Smooth muscle cell (in vitro differentiated cells): ENCODE measurements at regions not wholly inside any gene's neighbourhood (a gene's known extent, or its start where the extent isn't known, plus 50 kb on each side); places are given as distances from the start of the nearest gene placed in this dataset.
A peak's percentile ranks its signal among the peaks of the same experiment; 100 is the strongest.

Experiments used
- DNase-seq: peaks from one replicate; lab custom pipeline; 2025; ENCODE audit not compliant: unreplicated experiment; lab: John Stamatoyannopoulos, UW
- H2AFZ ChIP-seq: fragments of 200-600 bp; sonication (generic); 2 replicates; pipeline ENCODE4 v1.6.0; 2016; ENCODE audit warnings: antibody characterized with exemption, low read depth, mild to moderate bottlenecking
- H3F3A ChIP-seq: fragments of 200-600 bp; sonication (generic); 2 replicates; pipeline ENCODE4 v1.6.0; 2017; ENCODE audit warnings: antibody characterized with exemption, low read depth
- H3K27ac ChIP-seq: fragments of 200-600 bp; sonication (generic); 2 replicates; pipeline ENCODE4 v1.5.1; 2016; ENCODE audit warnings: low read depth, mild to moderate bottlenecking
- H3K27me3 ChIP-seq: fragments of 200-600 bp; sonication (generic); 2 replicates; pipeline ENCODE4 v1.6.1; 2016; ENCODE audit warnings: low read depth, mild to moderate bottlenecking
- H3K36me3 ChIP-seq: fragments of 200-600 bp; sonication (generic); 2 replicates; pipeline ENCODE4 v1.5.1; 2016; ENCODE audit warnings: low read depth
- H3K4me1 ChIP-seq: fragments of 200-600 bp; sonication (generic); 2 replicates; pipeline ENCODE4 v1.5.1; 2016; ENCODE audit warnings: low read depth
- H3K4me2 ChIP-seq: fragments of 200-600 bp; sonication (generic); 2 replicates; pipeline ENCODE4 v1.6.0; 2016; ENCODE audit warnings: mild to moderate bottlenecking
- H3K4me3 ChIP-seq: fragments of 200-600 bp; sonication (generic); 2 replicates; pipeline ENCODE4 v1.5.1; 2016; ENCODE audit warnings: mild to moderate bottlenecking
- H3K79me2 ChIP-seq: fragments of 200-600 bp; sonication (generic); 2 replicates; pipeline ENCODE4 v1.6.0; 2016; ENCODE audit warnings: low read depth, mild to moderate bottlenecking
- H3K9ac ChIP-seq: fragments of 200-600 bp; sonication (generic); 2 replicates; pipeline ENCODE4 v1.6.0; 2016; ENCODE audit warnings: low read depth
- H3K9me3 ChIP-seq: fragments of 200-600 bp; sonication (generic); replicated peaks from 2 replicates; pipeline ENCODE4 v1.5.1; 2016; ENCODE audit warnings: low read depth
- H4K20me1 ChIP-seq: fragments of 200-600 bp; sonication (generic); 2 replicates; pipeline ENCODE4 v1.6.0; 2016; ENCODE audit warnings: low read depth
- WGBS: methylation state at CpG from one replicate; pipeline ENCODE4 v1.1.7; 2016; ENCODE audit warnings: low lambda C conversion rate; 5-methylcytosine and 5-hydroxymethylcytosine counted together
- TF ChIP-seq, protein P1 (sequence below): fragments of 200-600 bp; sonication (generic); IDR thresholded peaks from 2 replicates; pipeline ENCODE4 v1.5.1; 2017; ENCODE audit warnings: borderline replicate concordance, mild to moderate bottlenecking, antibody characterized with exemption; ENCODE audit not compliant: insufficient read depth, poor library complexity, severe bottlenecking

DNA sequence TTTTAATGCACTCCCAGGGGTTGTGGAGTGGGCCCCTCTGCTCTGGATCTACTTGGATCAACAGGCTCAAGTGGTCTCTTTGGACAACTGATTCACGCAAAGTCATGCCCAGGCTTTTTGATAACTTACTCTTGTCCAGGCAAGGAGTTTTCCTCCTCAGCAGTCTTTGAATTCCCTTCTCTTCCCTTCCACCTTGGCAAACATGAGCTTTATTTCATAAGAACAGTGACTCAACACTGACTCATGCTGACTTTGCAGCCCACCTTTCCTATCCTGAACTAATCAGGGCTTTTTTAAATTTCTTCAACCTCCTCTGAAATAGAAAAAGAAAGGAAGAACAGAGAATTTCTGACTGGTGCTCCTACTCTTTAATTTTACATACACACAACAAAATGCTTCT, 132.1 kb upstream of the LDB2 start:
- H2AFZ ChIP-seq, result no peak overlapping the region
- TF ChIP-seq, protein P1, sequence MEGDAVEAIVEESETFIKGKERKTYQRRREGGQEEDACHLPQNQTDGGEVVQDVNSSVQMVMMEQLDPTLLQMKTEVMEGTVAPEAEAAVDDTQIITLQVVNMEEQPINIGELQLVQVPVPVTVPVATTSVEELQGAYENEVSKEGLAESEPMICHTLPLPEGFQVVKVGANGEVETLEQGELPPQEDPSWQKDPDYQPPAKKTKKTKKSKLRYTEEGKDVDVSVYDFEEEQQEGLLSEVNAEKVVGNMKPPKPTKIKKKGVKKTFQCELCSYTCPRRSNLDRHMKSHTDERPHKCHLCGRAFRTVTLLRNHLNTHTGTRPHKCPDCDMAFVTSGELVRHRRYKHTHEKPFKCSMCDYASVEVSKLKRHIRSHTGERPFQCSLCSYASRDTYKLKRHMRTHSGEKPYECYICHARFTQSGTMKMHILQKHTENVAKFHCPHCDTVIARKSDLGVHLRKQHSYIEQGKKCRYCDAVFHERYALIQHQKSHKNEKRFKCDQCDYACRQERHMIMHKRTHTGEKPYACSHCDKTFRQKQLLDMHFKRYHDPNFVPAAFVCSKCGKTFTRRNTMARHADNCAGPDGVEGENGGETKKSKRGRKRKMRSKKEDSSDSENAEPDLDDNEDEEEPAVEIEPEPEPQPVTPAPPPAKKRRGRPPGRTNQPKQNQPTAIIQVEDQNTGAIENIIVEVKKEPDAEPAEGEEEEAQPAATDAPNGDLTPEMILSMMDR, result no peak
- H3K4me2 ChIP-seq, result peak overlapping the region; percentile 25
- no peaks in the 10 kb centered on the region for H4K20me1 ChIP-seq
- H3K27ac ChIP-seq, result peak overlapping the region; percentile 29
- no peak overlapping the region for H3K4me3 ChIP-seq
- H3K4me1 ChIP-seq, result no peaks in the 10 kb centered on the region
- H3K9ac ChIP-seq, result no peak overlapping the region
- H3K79me2 ChIP-seq, result no peaks in the 10 kb centered on the region
- no peaks in the 10 kb centered on the region for H3F3A ChIP-seq
- DNase-seq, result no peak
- no peaks in the 10 kb centered on the region for H3K36me3 ChIP-seq
- H3K9me3 ChIP-seq, result no peaks in the 10 kb centered on the region
- H3K27me3 ChIP-seq, result no peaks in the 10 kb centered on the region
- 63% methylated on average over 1 of the region's 1 CpG for WGBS

DNA sequence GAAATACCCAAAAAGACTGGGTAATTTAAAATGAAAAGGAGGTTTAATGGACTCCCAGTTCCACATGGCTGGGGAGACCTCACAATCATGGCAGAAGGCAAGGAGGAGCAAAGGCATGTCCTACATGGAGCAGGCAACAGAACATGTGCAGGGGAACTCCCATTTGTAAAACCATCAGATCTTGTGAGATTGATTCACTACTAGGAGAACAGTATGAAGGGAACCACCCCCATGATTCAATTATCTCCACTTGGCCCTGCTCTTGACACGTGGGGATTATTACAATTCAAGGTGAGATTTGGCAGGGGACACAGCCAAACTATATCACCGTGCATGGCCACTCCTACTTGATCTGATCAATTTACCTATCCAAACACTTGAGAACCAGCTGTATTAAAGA, 131.5 kb upstream of the LDB2 start:
- DNase-seq, result no peak
- Histone ChIP-seq H3K9ac (no peak overlapping the region), H3K36me3 (no peaks in the 10 kb centered on the region), H3K4me3 (no peak overlapping the region), H3K4me2 (no peak overlapping the region), H3F3A (no peaks in the 10 kb centered on the region), H3K27me3 (no peaks in the 10 kb centered on the region), H3K9me3 (no peaks in the 10 kb centered on the region), H3K27ac (peak overlapping the region; percentile 29), H3K4me1 (no peaks in the 10 kb centered on the region), H4K20me1 (no peaks in the 10 kb centered on the region), H2AFZ (no peak overlapping the region), H3K79me2 (no peaks in the 10 kb centered on the region)
- TF ChIP-seq, protein P1, result no peak
- WGBS, result 93% methylated on average over 2 of the region's 2 CpGs

DNA sequence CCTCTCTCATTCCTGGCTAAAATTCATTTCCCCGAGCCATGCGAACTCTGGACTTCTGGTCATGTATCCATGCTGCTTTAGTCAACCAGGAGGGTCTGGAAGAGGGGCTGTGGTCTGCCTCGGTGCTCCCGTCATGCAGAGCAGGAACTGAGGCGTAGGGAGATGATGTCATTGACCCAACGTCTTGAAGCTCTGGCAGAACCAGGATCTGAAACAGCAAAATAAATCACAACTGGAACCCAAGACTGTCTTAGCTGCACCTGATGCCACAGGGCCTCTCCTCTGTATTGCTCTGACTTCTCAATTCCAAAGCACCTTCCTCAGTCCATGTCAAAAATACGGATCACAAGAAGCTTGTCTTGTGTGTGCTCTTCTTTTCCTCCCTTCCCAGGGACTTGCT, 131.0 kb upstream of the LDB2 start:
- Histone ChIP-seq H4K20me1 (no peaks in the 10 kb centered on the region), H3F3A (no peaks in the 10 kb centered on the region), H2AFZ (no peak overlapping the region), H3K79me2 (no peaks in the 10 kb centered on the region), H3K9ac (no peak overlapping the region), H3K4me2 (no peak overlapping the region), H3K36me3 (no peaks in the 10 kb centered on the region), H3K4me1 (no peaks in the 10 kb centered on the region), H3K4me3 (no peak overlapping the region), H3K27ac (no peak overlapping the region), H3K27me3 (no peaks in the 10 kb centered on the region), H3K9me3 (no peaks in the 10 kb centered on the region)
- TF ChIP-seq, protein P1, result no peak
- no peak for DNase-seq
- WGBS, result 93% methylated on average over 7 of the region's 7 CpGs

DNA sequence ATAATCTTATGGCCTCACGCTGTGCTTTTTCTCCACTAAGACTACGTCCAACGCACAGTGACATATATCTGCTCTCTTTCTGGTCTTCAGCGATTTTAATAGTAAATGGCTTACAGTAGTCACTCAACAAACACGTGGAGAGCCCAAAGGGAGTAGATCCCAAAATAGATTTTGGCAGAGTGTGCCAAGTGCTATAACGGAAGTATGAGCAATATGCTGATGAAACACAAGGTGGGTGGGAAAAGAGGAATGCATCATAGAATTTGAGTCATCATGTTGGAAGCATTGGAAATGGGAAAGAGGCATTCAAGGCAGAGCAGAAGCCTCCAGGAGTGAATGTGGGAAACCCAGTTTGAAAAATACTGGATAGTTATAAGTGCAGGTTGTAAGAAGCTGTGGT, 129.1 kb upstream of the LDB2 start:
- TF ChIP-seq, protein P1, result no peak
- WGBS, result 64% methylated on average over 6 of the region's 6 CpGs
- no peaks in the 10 kb centered on the region for H4K20me1 ChIP-seq
- no peaks in the 10 kb centered on the region for H3K79me2 ChIP-seq
- no peak for DNase-seq
- H3K4me1 ChIP-seq, result no peaks in the 10 kb centered on the region
- H3K4me2 ChIP-seq, result peak overlapping the region; percentile 23
- H3K9ac ChIP-seq, result no peak overlapping the region
- peak overlapping the region; percentile 44 for H3K27ac ChIP-seq
- H3K27me3 ChIP-seq, result no peaks in the 10 kb centered on the region
- no peaks in the 10 kb centered on the region for H3K9me3 ChIP-seq
- H3K4me3 ChIP-seq, result no peak overlapping the region
- H3K36me3 ChIP-seq, result no peaks in the 10 kb centered on the region
- no peaks in the 10 kb centered on the region for H3F3A ChIP-seq
- no peak overlapping the region for H2AFZ ChIP-seq
